Lung (tissue), 11 donors: ENCODE measurements at regions not wholly inside any gene's neighbourhood (a gene's known extent, or its start where the extent isn't known, plus 50 kb on each side); places are given as distances from the start of the nearest gene placed in this dataset.

Source experiments
- ATAC-seq: fragments of 200-7000 bp; cut with Tn5 transposase; one replicate; pipeline ENCODE4 v1.9.1; 2020; ENCODE audit warnings: moderate number of reproducible peaks; ENCODE audit not compliant: insufficient read depth, low FRiP score
- DNase-seq, 3 donors: peaks; one replicate each; pipeline ENCODE4 v3.0.0-alpha.2; 2013 to 2017
- H3K27ac ChIP-seq, 2 donors: one replicate each; pipeline ENCODE4 v1.5.1; 2013; ENCODE audit warnings: mild to moderate bottlenecking in 2 of 2, moderate library complexity in 2 of 2, control low read depth in 1 of 2, inconsistent platforms in 1 of 2, low read depth in 1 of 2, low read length in 1 of 2
- H3K27me3 ChIP-seq, 3 donors: one replicate each; pipeline ENCODE4 v1.5.1; 2013; ENCODE audit warnings: low read length in 2 of 3; ENCODE audit not compliant: control insufficient read depth in 3 of 3, insufficient read depth in 3 of 3
- H3K36me3 ChIP-seq, 4 donors: one replicate each; pipeline ENCODE4 v1.5.1; 2013; ENCODE audit warnings: low read length in 4 of 4, mild to moderate bottlenecking in 1 of 4, moderate library complexity in 1 of 4; ENCODE audit not compliant: control insufficient read depth in 4 of 4, insufficient read depth in 4 of 4
- H3K4me1 ChIP-seq, 5 donors: one replicate each; pipeline ENCODE4 v1.5.1; 2013; ENCODE audit warnings: low read length in 5 of 5, mild to moderate bottlenecking in 2 of 5, moderate library complexity in 1 of 5; ENCODE audit not compliant: control insufficient read depth in 5 of 5, insufficient read depth in 5 of 5
- H3K4me3 ChIP-seq: one replicate; pipeline ENCODE4 v1.5.1; 2013; ENCODE audit warnings: mild to moderate bottlenecking, control low read depth, moderate library complexity
- H3K9ac ChIP-seq, 2 donors: one replicate each; pipeline ENCODE4 v1.5.1; 2013; ENCODE audit warnings: low read length in 2 of 2, control low read depth in 1 of 2; ENCODE audit not compliant: insufficient read depth in 1 of 2
- H3K9me3 ChIP-seq, 4 donors: one replicate each; pipeline ENCODE4 v1.5.1; 2013; ENCODE audit warnings: low read length in 3 of 4, mild to moderate bottlenecking in 1 of 4, moderate library complexity in 1 of 4; ENCODE audit not compliant: control insufficient read depth in 4 of 4, insufficient read depth in 3 of 4
- WGBS, 2 donors: extraction: QIAGEN DNeasy Blood & Tissue Kit; methylation state at CpG; one replicate each; pipeline ENCODE4 v1.1.7; 2013; 5-methylcytosine and 5-hydroxymethylcytosine counted together
- TF ChIP-seq, protein P1 (sequence below): IDR thresholded peaks from 2 replicates; pipeline ENCODE4 v1.5.1; 2012; ENCODE audit warnings: mild to moderate bottlenecking; ENCODE audit errors: control extremely low read depth, extremely low read depth
- donor health status: control.
- donor health status: control.
- donor health status: Bipolar disorder and iron deficiency.
- donor health status: healthy.
- donor health status: DM: yes; HTN: yes; CAD: no.

GRCh38 chr6:56353860-56354259 lies 106.5 kb upstream of the COL21A1 start:
- TF ChIP-seq, protein P1, sequence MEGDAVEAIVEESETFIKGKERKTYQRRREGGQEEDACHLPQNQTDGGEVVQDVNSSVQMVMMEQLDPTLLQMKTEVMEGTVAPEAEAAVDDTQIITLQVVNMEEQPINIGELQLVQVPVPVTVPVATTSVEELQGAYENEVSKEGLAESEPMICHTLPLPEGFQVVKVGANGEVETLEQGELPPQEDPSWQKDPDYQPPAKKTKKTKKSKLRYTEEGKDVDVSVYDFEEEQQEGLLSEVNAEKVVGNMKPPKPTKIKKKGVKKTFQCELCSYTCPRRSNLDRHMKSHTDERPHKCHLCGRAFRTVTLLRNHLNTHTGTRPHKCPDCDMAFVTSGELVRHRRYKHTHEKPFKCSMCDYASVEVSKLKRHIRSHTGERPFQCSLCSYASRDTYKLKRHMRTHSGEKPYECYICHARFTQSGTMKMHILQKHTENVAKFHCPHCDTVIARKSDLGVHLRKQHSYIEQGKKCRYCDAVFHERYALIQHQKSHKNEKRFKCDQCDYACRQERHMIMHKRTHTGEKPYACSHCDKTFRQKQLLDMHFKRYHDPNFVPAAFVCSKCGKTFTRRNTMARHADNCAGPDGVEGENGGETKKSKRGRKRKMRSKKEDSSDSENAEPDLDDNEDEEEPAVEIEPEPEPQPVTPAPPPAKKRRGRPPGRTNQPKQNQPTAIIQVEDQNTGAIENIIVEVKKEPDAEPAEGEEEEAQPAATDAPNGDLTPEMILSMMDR = no peak
- no peak for DNase-seq

DNA sequence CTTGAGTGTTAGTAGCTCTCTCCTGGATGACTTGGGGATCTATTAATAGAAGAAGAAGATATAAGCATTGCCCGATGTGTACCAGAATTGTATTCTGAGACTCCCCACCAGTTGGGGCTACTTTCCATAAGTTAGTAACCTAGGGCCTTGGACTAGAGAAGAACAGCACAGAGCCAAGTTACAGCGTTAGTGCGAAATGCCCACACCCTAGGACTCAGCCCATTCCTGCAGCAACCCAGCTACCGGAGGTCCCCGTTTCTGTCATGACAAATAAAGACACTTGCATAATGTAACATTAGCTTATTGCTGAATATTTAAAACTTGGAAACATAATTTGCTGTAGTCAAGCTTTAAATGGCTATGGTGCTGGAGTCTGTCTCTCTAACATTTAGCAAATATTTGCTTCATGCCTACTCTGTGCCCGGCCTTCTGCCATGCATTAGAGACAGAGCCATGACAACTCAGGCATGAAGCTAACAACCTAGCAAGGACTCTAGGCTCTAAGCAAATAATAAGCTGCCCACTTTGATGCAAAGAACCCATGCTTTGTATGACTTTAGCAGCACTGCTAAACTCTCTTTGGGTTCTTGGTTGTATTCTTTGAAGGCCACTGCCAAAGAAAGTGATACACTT lies 103.4 kb upstream of the COL21A1 start:
- 88 to 95% methylated on average over 6 of the region's 6 CpGs for WGBS, 2 donors
- Histone ChIP-seq H3K4me1 (peaks cover 0 to 9% (median 0%) of the 10 kb centered on the region in 5 donors), H3K9me3 (peaks cover 0 to 4% (median 0%) of the 10 kb centered on the region in 4 donors), H3K27ac (no peak overlapping the region), H3K36me3 (no peaks in the 10 kb centered on the region), H3K9ac (no peak overlapping the region), H3K4me3 (no peak overlapping the region), H3K27me3 (no peaks in the 10 kb centered on the region)
- ATAC-seq = no peak
- TF ChIP-seq, protein P1 = no peak
- no peak for DNase-seq

More at GRCh38 chr6:56353860-56354259, 106.5 kb upstream of the COL21A1 start:
- Histone ChIP-seq H3K27me3 (no peaks in the 10 kb centered on the region), H3K4me3 (no peak overlapping the region), H3K4me1 (peaks cover 0 to 35% (median 4%) of the 10 kb centered on the region in 5 donors), H3K27ac (no peak overlapping the region), H3K36me3 (no peaks in the 10 kb centered on the region), H3K9me3 (peaks cover 0 to 2% (median 0%) of the 10 kb centered on the region in 4 donors), H3K9ac (no peak overlapping the region)
- ATAC-seq = no peak

GRCh38 chr6:56349194-56349593 lies 101.8 kb upstream of the COL21A1 start:
- DNase-seq (no peak), ATAC-seq (no peak)
- WGBS, 2 donors = 49 to 65% methylated on average over 3 of the region's 3 CpGs
- H3K9ac ChIP-seq = no peak overlapping the region
- H3K4me3 ChIP-seq = no peak overlapping the region
- peaks cover 0 to 4% (median 0%) of the 10 kb centered on the region in 4 donors for H3K9me3 ChIP-seq
- TF ChIP-seq, protein P1 = no peak
- no peak overlapping the region for H3K27ac ChIP-seq
- H3K36me3 ChIP-seq = no peaks in the 10 kb centered on the region
- H3K27me3 ChIP-seq = no peaks in the 10 kb centered on the region
- peaks cover 0 to 5% (median 0%) of the 10 kb centered on the region in 5 donors for H3K4me1 ChIP-seq

DNA sequence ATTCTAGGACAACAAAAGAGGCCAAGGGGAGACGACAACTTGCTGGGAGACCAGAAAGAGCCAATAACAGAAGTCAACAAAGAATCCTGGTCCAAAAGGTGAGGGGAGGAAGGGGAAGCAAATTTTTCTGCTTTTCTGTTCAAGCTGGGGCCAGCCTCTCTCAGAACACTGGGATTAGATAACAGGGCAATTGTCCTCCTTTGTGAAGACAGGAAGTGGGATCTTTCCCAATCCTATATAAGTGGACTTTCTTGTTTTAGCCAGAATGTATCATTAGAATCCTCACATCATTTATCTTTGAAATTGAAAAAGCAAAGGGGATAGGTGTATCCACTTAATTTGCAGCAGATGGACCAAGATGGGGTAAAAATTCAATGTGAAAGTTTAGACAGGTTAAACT lies 101.2 kb upstream of the COL21A1 start:
- H3K36me3 ChIP-seq = no peaks in the 10 kb centered on the region
- TF ChIP-seq, protein P1 = no peak
- no peak for ATAC-seq
- no peak for DNase-seq
- no peak overlapping the region for H3K9ac ChIP-seq
- no peak overlapping the region for H3K27ac ChIP-seq
- H3K9me3 ChIP-seq = peaks cover 0 to 4% (median 0%) of the 10 kb centered on the region in 4 donors
- H3K27me3 ChIP-seq = no peaks in the 10 kb centered on the region
- 83 to 84% methylated on average over 1 of the region's 1 CpG for WGBS, 2 donors
- peaks cover 0 to 5% (median 0%) of the 10 kb centered on the region in 5 donors for H3K4me1 ChIP-seq
- no peak overlapping the region for H3K4me3 ChIP-seq
